DND-41 (cell line): ENCODE measurements at regions not wholly inside any gene's neighbourhood (a gene's known extent, or its start where the extent isn't known, plus 50 kb on each side); places are given as distances from the start of the nearest gene placed in this dataset.

ENCODE experiments used
- CTCF ChIP-seq: IDR thresholded peaks from 2 replicates; pipeline ENCODE4 v1.5.1; 2012; ENCODE audit warnings: borderline replicate concordance, low read length, moderate library complexity, mild to moderate bottlenecking; ENCODE audit not compliant: poor library complexity, severe bottlenecking; ENCODE audit errors: extremely low read depth
- EZH2 ChIP-seq: IDR thresholded peaks from 3 replicates; pipeline ENCODE4 v1.6.1; 2012; ENCODE audit warnings: borderline replicate concordance, low read depth, mild to moderate bottlenecking, moderate library complexity, low read length, inconsistent platforms; ENCODE audit not compliant: severe bottlenecking

GRCh38 chr5:103367702-103368101, 109.1 kb downstream of the MACIR start:
- TF ChIP-seq CTCF (no peak), EZH2 (no peak)
